GM21825 (cell line): ENCODE measurements at regions not wholly inside any gene's neighbourhood (a gene's known extent, or its start where the extent isn't known, plus 50 kb on each side); places are given as distances from the start of the nearest gene placed in this dataset.
"Not testable (repeated sequence)": the region's sequence is repeated elsewhere in the genome, so short reads cannot be mapped to it uniquely, and the experiment has no call there.

Experiments used
- ATAC-seq: cut with Tn5 transposase; IDR thresholded peaks from one replicate; pipeline ENCODE4 v1.9.1; 2021; ENCODE audit warnings: mild to moderate bottlenecking, moderate library complexity; ENCODE audit not compliant: unreplicated experiment

- no peak for ATAC-seq
Measured at GRCh38 chr2:142718576-142719155, 158.8 kb upstream of the KYNU start.

GRCh38 chr2:142716463-142717242 lies 160.8 kb upstream of the KYNU start:
- ATAC-seq: no peak

GRCh38 chr2:142714600-142714999 lies 162.9 kb upstream of the KYNU start:
- ATAC-seq: peak; percentile 72

- ATAC-seq: no peak
Measured at GRCh38 chr2:142710336-142710735, 167.1 kb upstream of the KYNU start.

GRCh38 chr2:142707318-142707717 lies 170.1 kb upstream of the KYNU start:
- no peak for ATAC-seq

- ATAC-seq: not testable (repeated sequence)
Measured at GRCh38 chr2:142702397-142702796, 175.1 kb upstream of the KYNU start.

- ATAC-seq: not testable (repeated sequence)
Measured at GRCh38 chr2:142695350-142696257, 181.9 kb upstream of the KYNU start.

GRCh38 chr2:142694282-142694681 lies 183.2 kb upstream of the KYNU start:
- ATAC-seq: no peak

GRCh38 chr2:142693171-142693950 lies 184.1 kb upstream of the KYNU start:
- ATAC-seq: no peak

GRCh38 chr2:142688856-142689605 lies 188.4 kb upstream of the KYNU start:
- ATAC-seq: no peak

- no peak for ATAC-seq
Measured at GRCh38 chr2:142687509-142687908, 190.0 kb upstream of the KYNU start.

GRCh38 chr2:142687075-142687474 lies 190.4 kb upstream of the KYNU start:
- ATAC-seq: no peak

- ATAC-seq: no peak
Measured at GRCh38 chr2:142684667-142685066, 192.8 kb upstream of the KYNU start.

- no peak for ATAC-seq
Measured at GRCh38 chr2:142682528-142682927, 194.9 kb upstream of the KYNU start.

- ATAC-seq: no peak
Measured at GRCh38 chr2:142681952-142682351, 195.5 kb upstream of the KYNU start.

- ATAC-seq: no peak
Measured at GRCh38 chr2:142678164-142678563, 199.3 kb upstream of the KYNU start.

GRCh38 chr2:142675398-142675797 lies 202.1 kb upstream of the KYNU start:
- no peak for ATAC-seq

- no peak for ATAC-seq
Measured at GRCh38 chr2:142673836-142674235, 203.6 kb upstream of the KYNU start.

- no peak for ATAC-seq
Measured at GRCh38 chr2:142672698-142673097, 204.8 kb upstream of the KYNU start.

- no peak for ATAC-seq
Measured at GRCh38 chr2:142670362-142670761, 207.1 kb upstream of the KYNU start.
